ENCODE measurements at regions not wholly inside any gene's neighbourhood (a gene's known extent, or its start where the extent isn't known, plus 50 kb on each side); places are given as distances from the start of the nearest gene placed in this dataset.

DNA sequence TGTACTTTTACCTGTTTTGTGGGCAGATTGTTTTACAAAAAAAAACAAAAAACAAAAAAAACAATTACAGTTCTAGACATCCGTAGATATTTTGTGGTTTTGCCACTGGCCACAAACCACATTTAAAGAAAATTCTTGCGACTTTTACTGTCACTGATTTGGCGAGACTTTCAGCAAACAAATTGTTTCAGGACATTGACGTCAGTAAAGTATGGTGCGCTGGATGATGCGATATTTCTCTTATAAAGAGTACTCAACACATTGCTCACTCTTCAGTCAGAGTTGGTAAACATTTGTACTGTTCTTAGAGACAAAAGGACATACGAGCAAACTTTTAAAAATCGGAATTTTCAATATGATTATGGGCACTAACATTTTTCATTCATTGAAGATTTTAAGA, 229.8 kb downstream of the HAO1 start:
- no peak for DNase-seq (ENCODE audit: low spot score)

- DNase-seq (ENCODE audit: low spot score), result no peak
Measured at GRCh38 chr20:7712661-7713060, 227.6 kb downstream of the HAO1 start.

DNA sequence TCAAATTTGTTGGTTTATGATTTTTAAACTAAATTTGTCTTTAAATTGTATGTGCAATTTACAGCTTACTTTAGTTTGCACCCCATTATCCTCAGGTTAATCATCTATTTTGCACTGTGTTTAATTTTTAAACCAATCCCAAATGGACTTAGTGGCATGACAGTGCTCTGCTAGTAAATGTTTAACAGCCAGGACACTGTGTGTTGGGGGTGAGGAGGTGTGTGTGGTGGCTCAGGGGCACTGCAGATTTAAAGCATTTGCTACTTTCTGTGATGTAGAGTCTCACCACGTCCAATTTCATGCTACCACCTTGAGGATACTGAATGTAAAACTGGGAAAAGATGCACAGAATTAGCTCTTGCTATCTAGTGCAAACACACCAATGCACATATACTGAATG, 225.7 kb downstream of the HAO1 start:
- no peak for DNase-seq (ENCODE audit: low spot score)

GRCh38 chr20:7716286-7716972, 223.8 kb downstream of the HAO1 start:
- no peak for DNase-seq (ENCODE audit: low spot score)

DNA sequence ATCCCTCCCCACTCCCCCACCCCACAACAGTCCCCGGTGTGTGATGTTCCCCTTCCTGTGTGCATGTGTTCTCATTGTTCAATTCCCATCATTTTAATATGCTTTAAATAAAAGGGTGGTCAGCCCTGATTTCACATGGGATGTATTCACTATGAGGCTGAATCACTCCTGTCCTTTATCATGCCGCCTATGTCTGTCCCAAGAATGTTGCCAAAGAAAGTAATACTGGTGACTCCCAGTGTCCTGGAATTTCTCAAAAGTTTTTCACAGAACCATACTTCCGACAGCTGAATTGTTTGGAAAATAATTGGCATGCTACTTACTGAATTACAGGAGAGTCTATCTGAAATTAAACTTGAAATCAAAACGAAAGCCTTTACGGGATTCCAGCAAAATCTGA, 217.7 kb downstream of the HAO1 start:
- DNase-seq (ENCODE audit: low spot score), result no peak

- DNase-seq (ENCODE audit: low spot score), result no peak
Measured at GRCh38 chr20:7723284-7723683, 217.0 kb downstream of the HAO1 start.

DNA sequence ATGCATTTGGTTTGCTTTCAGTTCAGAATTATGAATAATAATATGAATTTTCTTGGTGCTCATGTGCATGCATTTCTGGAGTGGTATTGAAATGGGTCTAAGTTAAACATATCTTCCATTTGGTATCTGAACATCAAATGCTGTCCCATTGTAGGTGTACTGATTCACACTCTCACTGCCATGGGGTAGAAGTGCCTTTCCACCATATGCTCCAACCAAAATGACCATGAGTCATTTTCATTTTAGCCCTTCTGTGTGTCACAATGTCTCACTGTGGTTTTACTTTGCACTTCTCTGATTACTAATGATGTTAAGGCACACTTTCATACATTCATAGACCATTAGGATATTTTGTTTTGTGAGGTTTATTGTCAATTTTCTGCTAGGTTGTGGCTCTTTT, 211.9 kb downstream of the HAO1 start:
- DNase-seq (ENCODE audit: low spot score), result no peak

GRCh38 chr20:7734216-7734615, 206.0 kb downstream of the HAO1 start:
- no peak for DNase-seq (ENCODE audit: low spot score)

GRCh38 chr20:7736336-7736735, 203.9 kb downstream of the HAO1 start:
- no peak for DNase-seq (ENCODE audit: low spot score)

GRCh38 chr20:7741866-7742265, 198.4 kb downstream of the HAO1 start:
- no peak for DNase-seq (ENCODE audit: low spot score)

GRCh38 chr20:7742479-7742878, 197.8 kb downstream of the HAO1 start:
- DNase-seq (ENCODE audit: low spot score), result no peak

DNA sequence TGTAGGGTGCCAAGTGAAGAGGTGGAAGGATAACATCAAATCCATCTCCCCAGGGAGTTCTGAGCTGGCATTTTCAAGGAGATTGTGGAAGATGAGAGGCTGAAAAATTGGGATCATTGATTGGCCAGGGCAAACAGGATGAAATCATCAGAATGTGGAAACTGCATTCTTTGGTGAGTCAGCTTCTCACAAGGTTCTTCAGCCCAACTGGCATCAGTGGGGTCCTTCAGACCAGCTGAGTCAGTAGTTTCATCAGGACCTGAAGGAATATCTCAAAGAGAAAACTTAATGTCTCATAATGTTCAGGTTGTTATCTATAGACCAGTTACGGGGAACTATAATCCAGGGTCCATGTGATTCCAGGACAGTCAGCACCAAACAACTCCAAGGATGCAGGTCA, 195.8 kb downstream of the HAO1 start:
- DNase-seq (ENCODE audit: low spot score), result no peak

- DNase-seq (ENCODE audit: low spot score), result no peak
Measured at GRCh38 chr20:7748624-7749023, 191.6 kb downstream of the HAO1 start.

- no peak for DNase-seq (ENCODE audit: low spot score)
Measured at GRCh38 chr20:7754102-7754501, 186.2 kb downstream of the HAO1 start.

- no peak for DNase-seq (ENCODE audit: low spot score)
Measured at GRCh38 chr20:7758406-7758805, 181.9 kb downstream of the HAO1 start.

- DNase-seq (ENCODE audit: low spot score), result no peak
Measured at GRCh38 chr20:7760247-7761031, 179.8 kb downstream of the HAO1 start.

- DNase-seq (ENCODE audit: low spot score), result no peak
Measured at GRCh38 chr20:7765221-7765620, 175.0 kb downstream of the HAO1 start.

DNA sequence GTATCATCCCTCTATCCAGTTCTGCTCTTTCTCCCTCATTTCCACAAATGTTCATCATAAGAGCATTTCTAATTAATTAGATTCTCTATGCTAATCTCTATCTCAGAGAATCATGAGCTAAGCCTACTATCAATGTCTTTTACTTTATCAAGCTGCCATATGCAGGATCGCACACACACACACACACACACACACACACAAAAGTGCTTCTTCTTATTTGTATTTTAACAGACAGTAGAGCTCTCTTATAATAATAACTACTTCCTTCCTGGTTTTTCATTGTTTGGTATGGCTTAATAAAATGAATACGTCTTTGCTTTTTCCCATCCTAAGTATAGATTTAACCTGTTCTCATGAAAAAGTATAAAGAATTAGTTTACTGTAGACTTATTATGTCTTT, 170.2 kb downstream of the HAO1 start:
- no peak for DNase-seq (ENCODE audit: low spot score)

DNA sequence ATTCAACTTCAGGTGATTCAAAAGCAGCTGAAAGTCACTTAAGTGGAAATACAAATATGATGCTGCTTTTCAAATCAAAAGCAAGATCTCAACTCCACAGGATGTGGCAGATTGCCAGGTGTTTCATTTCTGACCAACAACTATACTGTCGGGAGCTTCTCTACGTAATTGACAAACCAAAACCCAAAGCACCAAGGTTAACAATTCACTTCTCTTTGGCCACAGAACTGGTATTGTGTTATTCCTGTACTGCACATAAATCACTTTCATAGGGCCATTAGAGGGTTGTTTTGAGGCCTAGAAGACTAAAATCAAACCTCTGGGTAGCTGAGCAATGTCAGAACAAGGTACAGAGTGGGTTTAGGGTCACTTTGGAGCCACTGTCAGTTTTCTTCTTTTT, 169.7 kb downstream of the HAO1 start:
- DNase-seq (ENCODE audit: low spot score), result no peak

- no peak for DNase-seq (ENCODE audit: low spot score)
Measured at GRCh38 chr20:7772371-7772770, 167.9 kb downstream of the HAO1 start.

GRCh38 chr20:7773511-7773910, 166.7 kb downstream of the HAO1 start:
- DNase-seq (ENCODE audit: low spot score), result no peak

DNA sequence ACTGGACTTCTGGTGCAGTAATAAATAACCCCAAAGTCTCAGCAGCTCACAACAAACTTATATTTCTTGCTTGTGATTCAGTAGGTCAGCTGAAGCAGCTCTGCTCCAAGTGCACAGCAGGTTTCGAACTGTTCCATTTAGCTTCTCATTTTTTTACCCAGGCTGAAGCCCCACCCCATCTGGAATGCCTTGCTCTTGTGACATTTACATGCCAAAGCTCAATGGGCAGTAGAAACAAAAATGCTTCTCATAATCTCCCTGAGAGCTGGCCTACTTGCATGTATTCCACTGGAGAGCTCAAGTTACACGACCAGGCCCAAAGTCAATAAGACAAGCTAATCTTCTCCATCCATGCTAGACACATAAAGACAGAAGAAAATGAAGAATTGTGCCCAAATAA, 165.2 kb downstream of the HAO1 start:
- peak; percentile 77 for DNase-seq (ENCODE audit: low spot score)

GRCh38 chr20:7776148-7776547, 164.1 kb downstream of the HAO1 start:
- no peak for DNase-seq (ENCODE audit: low spot score)

GRCh38 chr20:7790189-7790588, 150.1 kb downstream of the HAO1 start:
- peak; percentile 30 for DNase-seq (ENCODE audit: low spot score)
